T-helper 9 cell (primary cell): ENCODE measurements at regions not wholly inside any gene's neighbourhood (a gene's known extent, or its start where the extent isn't known, plus 50 kb on each side); places are given as distances from the start of the nearest gene placed in this dataset.
"Not testable (repeated sequence)": the region's sequence is repeated elsewhere in the genome, so short reads cannot be mapped to it uniquely, and the experiment has no call there.

ENCODE experiments used
- DNase-seq: peaks from one replicate; pipeline ENCODE4 v3.0.0-alpha.2; 2020

DNA sequence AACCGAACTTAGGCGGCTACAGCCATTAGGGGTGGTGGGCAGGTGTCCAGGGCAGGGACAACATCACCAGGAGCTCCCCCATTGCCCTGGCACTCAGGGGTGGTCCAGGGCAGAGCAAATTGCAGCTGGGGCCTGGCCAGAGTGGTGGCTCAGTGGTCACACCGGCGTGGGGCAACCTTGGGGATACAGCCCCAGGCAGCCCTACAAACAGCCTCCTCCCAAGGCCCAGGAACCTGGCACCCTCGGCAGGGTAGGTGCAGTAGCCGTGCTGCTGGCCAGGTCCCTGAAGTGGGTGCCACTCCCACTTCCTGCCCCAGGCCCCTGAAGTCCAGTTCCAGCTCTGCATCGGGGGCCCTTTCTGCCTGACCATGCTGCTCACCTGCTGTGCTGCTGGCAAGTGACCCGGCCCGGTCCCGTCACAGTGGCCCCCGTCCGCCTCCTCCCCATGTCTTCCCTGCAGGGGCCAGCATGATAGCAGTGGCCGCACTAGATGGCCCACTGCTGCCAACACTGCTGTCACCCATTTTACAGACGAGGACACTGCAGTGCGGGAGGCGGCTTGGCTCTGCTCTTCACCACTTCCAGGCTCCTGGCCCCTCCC is 712.8 kb downstream of the MATN1 start:
- DNase-seq: no peak

DNA sequence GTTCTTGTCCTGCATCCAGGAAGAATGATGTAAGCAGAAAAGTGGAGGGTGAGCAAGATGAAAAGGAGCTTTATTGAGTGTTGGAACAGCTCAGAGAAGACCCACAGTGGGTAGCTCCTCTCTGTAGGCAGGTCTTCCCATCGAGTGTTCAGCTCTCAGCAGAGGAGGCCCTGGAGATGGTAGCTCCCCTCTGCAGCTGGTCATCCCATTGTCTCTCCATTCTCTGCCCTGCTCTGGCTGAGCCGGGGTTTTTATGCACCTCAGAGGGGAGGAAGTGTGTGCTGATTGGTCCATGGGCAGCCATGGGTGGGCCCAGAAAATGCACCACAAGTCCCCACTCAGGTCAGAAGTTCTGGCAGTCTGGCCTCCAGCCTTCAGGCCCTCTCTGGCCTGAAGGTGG is 713.7 kb downstream of the MATN1 start:
- DNase-seq: no peak

DNA sequence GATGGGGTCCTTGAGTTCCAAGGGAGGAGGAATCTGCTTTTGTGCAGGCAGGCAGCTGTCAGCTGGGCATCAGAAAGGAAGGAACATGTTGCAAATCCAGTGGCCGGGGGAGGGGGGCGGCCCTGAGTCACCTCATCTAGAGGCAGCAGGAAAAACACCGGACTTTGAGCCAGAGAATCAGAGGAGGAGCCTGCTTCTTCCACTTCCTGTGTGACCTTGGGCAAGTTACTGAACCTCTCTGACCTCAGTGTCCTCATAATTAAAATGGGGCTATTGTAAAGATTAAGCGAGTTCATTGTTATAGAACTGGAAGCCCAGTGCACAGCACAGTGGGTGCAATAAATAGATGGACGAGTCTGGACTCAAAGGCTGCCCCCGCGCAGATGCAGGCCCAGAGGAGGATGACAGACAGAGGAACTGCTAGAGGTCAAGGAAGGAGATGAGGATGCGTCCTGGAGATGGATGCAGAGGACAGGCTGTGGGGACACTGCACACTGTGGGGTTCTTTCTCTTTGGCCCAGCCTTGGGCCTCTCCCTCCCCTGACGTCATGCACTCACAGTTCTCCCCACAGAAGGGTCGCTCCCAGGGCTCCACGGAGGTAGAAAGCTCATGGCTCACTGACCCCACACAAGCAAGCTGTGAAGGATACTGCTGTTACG is 714.3 kb downstream of the MATN1 start:
- no peak for DNase-seq

DNA sequence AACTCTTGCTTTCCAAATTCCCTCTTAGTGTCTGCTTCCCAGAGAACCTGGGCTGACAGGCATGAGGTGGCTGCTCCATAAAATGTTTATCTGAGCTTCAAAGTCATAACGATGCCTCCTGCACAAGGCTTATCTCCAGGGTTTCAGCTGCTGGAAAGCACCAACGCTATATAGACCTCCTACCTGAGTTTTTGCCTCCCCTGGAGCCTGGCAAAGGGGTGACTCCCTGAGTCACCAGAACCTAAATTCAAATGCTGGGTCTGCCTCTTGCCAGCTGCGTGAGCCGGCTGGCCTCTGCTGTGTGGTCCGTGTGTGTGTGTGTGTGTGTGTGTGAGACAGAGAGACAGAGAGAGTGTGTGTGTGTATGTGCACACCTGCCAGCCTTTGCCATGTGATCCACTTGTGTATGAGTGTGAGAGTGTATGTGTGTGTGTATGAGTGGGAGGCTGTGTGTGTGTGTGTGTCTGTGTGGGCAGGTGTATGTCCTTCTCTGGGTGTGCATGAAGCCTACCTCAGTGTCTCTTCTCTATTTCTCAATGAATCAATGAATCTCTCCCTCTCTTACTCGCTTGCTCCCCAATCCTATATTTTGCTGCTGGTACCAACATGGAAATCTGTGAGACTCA is 714.9 kb downstream of the MATN1 start:
- DNase-seq: no peak

DNA sequence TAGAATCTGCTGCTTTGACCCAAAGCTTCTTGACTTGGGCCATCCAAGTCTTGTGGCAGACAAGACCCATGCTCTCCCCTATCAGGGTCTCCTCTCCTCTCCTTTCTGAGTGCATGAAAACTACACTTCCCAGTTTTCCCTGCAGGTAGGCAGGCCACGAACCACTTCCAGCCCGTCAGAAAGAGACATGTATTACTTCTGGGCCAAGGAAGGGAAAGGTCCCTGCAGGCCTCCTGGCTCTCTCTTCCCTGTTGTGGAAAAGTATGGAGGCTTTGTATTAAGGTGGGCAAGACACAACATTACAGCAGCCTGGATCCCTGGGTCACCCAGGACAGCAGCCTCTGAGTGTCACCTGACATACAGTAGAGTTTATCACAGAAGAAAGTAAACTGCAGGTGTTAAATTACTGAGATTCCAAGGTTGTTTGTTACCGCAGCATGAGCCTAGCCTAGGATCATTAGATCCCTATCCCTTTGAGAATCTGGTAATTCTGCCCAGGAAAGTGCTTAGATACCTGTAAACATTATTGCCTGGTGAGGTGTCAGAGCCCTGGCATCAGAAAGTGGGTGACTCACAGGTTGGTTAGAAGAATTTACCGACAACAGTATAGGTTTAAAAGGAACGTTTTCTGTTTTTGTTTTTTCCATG is 717.3 kb downstream of the MATN1 start:
- no peak for DNase-seq

DNA sequence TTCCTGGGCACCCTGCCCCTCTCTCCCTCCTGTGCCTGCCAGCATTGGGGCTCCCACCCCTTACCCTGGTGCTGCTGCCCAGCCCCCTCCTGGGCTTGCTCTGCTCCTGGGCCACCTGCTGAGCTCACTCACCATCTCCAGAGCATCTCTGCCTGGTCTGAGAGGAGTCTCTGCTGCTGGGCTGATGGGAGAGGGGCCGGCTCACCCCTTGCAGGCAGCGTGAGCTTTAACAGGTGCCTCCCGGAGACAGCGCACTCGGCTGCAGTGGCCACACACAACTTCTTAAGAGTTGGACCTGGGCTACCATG is 721.7 kb downstream of the MATN1 start:
- DNase-seq: no peak

DNA sequence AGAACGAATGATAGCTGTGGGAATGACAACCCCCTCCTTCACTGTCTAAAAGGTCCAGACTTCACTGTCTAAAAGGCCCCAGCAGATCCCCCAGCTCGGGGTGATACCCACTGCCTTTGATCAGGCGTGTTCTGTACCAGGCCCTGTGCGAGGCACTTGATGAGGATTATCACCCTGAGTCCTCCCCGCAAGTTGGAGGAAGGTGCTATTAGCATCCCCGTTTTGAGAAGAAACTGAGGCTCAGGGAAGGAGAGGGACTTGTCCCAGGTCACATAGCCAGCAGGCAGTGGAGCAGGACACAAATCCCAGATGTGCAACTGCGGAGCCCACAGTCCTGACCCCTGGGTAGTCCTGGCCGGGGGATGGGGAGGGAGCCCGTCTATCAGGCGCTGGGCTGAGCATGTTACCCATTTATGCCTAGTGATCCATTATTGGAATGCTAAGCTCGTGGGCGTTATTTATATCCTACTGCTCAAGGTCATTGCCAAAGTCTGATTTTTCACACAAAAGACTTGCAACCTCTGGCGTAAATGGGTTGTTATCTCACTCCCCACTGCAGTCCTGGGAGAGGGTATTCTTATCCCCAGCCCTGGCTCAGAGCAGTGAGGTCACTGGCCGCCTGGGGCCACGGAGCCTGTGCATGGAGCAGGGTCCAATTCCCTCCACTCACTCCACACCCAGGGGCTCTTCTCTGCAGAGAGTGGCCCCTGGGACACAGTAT is 722.2 kb downstream of the MATN1 start:
- DNase-seq: no peak

DNA sequence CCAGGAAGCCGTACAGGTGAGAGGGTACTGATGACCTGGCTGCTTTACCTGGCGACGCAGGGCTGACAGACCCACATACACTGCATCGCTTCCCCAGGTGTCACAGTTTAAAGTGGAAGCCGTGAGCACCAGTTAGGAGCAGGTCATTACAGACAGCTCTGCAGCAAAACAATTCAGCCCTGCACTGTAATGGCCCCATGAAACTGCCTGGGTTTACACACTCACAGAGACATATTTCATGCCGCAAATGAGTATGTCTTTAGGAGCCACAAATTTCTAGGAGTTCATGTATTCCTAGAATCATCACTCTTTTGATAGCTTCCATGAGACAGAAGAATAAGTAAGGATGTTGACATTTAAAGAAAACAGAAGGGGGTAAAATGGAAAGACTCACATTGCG is 723.1 kb downstream of the MATN1 start:
- no peak for DNase-seq

DNA sequence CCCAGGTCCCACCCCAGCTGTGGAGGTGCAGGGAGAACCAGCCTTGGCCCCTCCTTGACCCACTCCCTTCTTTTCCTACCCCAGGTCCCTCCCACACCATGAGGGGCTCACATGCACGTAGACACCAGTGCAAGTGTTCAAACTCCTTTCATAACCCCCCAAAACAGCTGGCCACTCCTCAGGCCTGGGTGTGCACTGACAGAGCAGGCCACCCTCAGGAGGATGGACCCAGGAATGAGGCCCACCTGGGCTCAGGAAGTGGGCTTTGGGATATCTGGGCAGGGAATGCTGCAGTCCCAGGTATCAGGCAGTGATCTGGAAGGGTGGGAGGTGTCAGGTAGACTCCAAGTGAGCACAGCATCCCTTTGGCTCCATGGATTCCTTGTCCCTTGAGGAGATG is 723.8 kb downstream of the MATN1 start:
- no peak for DNase-seq

DNA sequence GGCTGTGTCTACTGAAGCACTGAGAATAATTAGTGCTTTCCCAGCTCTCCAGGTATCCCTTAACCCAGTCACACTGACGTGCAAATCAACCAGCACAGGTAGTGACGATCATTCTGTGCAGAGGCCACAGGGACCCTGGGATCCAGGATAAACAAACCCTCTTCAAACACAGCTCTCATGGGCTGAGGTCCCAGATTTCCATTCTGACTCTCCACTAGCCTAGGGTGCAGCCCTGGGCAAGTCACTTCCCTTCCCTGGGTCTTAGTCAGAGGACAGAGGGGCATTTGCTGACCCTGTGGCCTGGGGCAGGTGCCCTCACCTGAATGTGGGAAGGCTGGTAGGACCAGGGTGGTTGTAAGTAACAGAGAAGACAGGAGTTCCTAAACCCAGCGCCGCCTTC is 724.7 kb downstream of the MATN1 start:
- DNase-seq: no peak

DNA sequence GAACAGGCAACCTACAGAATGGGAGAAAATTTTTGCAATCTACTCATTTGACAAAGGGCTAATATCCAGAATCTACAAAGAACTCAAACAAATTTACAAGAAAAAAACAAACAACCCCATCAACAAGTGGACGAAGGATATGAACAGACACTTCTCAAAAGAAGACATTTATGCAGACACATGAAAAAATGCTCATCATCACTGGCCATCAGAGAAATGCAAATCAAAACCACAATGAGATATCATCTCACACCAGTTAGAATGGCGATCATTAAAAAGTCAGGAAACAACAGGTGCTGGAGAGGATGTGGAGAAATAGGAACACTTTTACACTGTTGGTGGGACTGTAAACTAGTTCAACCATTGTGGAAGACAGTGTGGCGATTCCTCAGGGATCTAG is 725.6 kb downstream of the MATN1 start:
- DNase-seq: not testable (repeated sequence)

DNA sequence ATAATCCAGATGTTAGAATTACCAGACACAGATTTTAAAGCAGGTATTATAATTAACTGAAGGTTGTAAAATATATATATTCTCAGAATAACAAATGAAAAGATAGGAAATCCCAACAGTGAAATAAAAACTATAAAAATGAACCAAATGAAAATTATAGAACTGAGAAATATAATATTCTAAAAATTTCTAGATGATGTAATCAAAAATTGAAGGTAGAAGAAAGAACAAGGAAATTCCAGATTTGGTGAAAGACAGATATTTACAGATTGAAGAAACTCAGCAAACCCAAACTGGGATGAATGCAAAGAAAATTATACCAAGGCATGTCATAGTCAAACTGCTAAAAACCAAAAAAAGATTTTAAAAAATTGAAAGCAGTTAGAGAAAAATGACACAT is 729.4 kb downstream of the MATN1 start:
- DNase-seq: no peak

DNA sequence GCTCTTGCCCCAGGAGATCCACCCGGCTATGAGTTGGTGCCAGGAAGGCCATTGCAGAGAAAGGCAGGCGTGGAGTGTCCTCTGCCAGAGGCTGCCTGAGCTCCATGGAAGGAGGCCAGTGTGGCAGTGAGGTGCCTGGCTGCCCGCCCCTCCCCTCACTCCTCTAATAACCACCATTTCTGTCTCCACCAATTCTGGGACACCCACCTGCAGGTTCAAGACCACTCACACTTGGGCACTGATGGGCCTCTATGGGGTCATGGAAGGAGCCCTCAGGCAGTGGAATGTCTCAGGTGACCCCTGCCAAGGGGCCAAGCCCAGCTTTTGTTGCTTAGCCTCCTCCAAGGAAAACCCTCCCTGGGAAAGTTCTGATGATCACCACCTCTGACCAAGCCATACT is 731.6 kb downstream of the MATN1 start:
- DNase-seq: no peak

DNA sequence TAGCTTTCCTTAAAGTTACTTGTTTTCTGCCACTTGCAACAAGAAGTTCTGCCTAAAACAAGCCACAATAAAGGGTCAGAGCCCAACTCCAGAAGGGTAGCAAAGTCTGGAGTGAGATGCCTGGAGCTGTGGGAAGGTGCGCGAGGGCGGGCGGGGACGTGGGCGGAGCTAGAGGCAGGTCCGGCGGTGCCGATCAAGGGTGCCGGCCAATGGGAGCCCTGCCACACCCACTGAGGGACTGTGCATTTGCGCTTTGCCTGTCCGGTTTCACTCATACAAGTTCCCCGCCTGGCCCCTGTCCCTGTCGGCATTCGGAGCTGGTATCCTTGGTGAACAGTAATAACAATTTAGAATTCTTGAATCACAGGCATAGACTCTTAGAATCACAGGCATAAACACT is 732.4 kb downstream of the MATN1 start:
- DNase-seq: no peak

DNA sequence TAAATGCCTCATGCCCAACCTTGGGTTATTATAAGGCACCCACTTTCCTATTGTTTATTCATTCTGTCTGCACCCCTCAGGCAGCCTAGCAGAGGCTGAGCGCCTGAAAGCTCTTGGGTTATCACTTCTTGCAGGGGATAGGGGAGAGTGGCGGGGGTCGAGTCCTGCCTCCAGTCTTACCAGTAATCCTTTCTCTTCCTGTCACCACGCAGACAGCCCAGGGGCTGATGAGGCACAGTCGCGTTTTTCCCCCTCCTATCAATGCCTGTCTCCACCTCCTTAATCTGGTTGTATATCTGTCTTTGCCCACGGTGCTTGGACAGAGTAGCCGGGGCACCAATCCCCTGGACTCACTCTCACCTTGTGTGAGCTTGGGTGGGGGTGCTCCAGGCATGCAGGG is 733.1 kb downstream of the MATN1 start:
- no peak for DNase-seq

DNA sequence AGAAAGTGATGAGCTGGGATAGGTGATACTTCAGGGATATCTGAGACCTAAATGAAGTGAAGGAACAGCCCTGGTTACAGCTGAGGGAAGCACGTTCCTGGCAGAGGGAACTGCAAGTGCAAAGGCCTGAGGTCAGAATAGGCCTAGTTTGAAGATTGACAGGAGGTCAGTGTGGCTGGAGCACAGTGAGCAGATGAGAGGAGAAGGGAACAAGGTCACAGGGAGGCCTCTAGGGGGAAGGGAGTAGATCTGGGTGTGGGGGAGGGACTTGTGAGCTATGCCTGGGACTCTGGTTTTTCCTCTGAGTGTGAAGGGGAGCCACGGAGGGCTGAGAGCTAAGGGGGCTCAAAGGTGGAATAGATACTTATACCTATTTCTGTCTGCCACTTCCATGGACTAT is 736.4 kb downstream of the MATN1 start:
- no peak for DNase-seq

DNA sequence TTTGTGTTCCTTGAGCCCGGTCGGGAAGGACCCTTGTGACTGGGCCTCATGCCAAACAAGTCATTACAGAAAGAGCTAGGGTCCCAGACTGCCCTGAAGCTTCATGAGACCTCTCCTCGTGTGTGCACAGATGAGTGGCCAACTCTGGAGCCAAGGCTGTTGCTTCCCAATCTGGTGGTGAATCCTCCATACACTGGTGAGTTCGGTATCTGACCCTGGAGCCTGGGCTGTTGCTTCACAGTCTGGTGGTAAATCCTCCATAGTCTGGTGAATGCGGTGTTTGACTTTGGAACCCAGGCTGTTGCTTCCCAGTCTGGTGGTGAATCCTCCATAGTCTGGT is 737.8 kb downstream of the MATN1 start:
- DNase-seq: no peak

DNA sequence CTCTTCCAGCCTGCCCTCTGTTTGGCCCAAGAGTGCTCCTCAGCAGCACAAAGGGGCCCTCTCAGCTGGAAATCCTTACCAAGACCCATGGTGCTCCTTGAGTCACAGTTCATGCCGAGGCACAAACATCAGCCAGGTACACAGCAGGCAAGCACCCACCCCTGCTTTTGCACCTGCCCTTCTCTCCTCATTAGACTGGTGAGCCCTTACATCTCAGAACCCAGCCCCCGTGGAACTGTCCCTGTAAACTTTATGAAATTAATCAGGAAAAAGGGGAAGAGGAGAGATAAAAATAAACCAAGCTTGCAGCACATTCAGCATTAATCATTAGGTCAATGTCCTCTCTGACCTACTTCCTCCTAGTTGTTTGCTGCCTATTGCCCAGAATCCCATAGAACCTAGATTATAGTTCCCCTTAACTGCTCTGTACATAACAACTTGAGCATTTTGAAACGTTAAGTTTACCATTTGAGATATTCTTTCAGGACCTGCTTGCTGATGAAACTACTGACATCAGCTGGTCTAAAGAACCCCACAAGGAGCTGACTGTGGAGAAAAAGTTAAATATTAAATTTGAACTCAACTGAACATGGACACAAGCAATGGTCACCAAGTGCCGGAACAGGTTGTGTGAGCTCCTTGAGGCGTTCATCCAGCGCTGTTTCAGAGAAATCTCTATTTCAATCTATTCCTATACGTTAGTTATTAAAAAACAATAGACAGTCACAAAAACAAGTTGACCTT is 738.4 kb downstream of the MATN1 start:
- no peak for DNase-seq

DNA sequence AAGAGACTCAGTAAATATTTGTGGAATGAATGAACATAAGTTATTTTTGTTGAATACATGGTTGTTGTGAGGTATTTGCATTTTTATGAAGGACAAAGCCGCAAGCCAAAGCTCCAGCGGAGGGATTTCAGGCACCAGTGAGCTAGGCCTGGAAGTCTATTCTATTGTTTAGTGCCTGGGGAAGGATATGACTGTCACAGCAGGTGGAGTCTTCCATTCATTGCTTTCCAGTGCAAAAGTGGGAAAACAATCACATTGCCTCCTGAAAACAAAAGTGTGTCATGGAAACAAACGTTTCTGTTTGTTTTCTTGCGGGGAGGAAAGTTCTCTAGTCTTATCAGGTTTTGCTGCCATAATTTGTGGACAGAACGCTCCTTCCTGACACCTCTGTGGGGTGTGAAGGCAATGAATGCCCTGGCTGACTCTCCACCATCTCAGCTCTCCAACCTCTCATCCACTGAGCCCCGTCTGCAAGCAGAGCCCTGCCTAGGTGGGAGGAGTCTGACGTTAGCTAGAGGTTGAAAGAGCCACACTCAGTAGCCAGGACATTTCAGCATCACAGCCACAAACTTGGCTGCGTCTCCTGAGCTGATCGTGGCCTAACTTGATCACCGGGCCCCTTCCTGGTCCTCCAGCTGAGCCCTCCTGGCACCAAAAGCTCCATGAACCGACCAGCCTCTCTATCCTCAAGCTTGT is 739.1 kb downstream of the MATN1 start:
- no peak for DNase-seq

DNA sequence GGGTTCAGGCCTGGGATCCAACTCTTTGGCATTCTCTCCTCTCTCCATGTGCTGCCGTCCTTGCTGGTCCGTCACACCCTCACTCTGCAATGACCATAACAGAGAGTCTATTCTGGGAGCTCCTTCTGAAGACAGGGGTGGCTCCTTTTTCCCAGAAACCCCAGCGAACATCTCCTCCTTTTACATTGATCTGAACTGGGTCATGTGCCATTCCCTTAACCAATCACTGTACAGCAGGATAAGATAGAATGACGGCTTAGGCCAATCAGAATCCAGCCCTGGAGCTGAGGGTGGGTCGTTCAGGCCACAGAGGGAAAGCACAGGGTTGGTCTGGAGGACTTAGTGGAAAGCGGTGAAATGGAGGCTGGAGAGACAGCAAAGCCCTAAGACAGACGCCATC is 740.1 kb downstream of the MATN1 start:
- DNase-seq: no peak

DNA sequence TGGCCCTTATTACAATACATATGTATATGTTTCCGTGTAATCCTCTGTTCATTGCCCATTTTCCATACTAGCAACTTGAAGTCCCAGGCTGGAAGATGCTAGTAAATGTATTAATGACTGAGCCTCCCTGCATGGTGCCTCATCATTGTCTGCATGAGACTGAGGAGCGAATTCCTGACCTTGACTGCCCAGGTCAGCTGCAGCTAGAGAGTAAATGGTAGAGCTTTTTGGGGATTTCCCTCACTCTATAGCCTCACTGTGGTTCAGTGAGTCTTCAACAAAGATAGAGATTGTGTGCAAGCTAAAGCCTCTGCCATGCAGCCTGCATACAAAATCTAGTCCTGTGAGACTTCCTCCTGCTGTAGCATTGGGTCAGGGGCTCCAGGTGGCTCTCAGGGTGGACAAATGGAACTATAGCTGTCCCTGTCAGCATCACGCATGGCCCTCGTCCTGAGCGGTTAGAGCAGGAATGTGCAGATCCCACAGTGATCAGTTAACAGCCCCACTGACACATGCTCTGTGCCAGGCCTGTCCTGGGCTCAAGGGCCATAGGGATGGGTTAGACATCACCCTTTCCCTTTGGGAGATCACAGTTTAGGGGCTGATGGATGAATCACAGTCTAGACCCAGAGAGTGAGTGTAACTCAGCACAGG is 741.7 kb downstream of the MATN1 start:
- DNase-seq: no peak

DNA sequence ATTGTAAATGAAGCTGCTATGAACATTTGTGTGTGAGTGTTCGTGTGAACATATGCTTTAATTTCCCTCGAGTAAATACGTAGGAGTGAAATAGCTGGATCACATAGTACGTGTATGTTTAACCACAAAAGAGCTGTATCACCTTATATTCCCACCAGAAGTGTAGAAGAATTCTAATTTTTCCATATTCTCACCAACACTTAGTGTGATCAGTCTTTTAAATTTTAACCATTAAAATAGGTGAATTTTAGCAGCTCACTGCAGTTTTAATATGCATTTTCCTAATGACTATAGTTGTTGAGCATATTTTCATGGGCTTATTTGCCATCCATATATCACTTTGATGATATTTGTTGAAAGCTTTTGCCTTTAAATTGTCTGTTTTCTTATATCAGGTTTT is 741.2 kb downstream of the PTPRU start:
- DNase-seq: no peak
